CD4-positive, alpha-beta T cell treated with Interleukin-6 at 100 ng/mL for 8 hours (primary cell): ENCODE measurements at regions not wholly inside any gene's neighbourhood (a gene's known extent, or its start where the extent isn't known, plus 50 kb on each side); places are given as distances from the start of the nearest gene placed in this dataset.
"Not testable (repeated sequence)": the region's sequence is repeated elsewhere in the genome, so short reads cannot be mapped to it uniquely, and the experiment has no call there.

Experiments used
- DNase-seq: peaks from one replicate; pipeline ENCODE4 v3.0.0-alpha.2; 2020; ENCODE audit warnings: mixed read lengths, low spot score

DNA sequence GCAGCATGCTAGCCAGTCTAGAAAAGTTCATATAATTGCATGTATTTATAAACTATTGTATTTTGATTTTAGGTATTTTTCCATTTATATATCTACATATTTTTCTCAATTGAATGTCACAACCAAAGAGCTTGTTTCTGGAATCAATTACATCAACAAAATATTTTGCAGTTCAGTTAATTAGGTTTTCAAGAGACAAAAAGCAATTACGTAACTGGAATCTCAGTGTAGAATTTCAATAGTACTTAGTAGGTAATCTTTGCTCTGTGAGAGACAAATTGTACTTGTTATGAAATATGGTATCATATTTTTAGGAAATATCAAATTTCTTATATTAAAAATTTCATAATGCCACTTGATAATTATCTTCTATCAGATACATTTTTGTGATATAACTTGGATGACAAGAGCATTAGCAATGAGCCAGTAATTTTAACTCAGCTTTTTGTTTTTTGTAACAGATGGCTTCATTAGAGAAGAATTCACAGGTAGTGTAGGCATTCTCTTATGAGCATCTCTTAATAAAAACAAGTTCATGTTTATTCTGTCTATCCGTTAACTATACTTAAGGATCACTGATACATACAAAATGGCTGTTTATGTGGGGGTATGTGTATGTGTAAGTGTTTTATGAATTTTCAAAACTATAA is 774.7 kb downstream of the C12orf50 start:
- no peak for DNase-seq

DNA sequence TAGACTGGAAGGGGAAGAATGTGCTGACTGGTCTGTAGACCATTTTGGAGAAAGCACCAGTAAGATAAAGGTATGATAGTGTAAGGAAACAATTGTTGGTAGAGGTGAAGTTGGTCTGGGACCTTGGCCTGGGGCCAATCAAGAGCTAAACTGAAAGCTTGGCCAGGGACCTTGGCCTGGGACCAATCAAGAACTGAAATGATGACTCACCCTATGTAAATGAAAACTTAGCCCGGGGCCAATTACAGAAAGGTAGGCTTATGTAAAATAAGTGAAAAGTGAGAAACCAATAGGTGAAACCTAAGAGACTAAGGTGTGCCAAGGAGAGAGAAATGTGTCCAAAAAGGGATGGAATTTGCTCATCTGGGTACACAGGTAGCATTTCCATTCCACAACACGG is 776.0 kb downstream of the C12orf50 start:
- no peak for DNase-seq

DNA sequence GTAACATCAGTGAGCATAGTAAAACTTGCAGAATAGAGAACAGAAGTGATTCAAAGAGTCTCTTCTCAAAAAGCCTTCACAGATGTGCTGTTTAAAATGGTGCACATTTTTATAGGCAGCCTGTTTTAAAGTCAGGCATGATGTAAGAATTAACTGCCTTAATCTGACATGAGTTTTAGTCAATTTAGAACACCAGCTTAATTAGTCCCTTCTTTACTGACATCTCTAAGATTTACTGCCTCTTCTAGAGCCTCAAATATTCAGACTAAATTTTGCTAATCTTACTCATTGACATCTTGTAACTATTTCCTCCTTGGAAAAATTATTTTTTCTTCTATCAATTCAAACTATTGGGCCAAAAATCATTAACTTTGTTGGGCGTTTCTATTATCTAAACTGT is 782.5 kb downstream of the C12orf50 start:
- DNase-seq, result no peak

DNA sequence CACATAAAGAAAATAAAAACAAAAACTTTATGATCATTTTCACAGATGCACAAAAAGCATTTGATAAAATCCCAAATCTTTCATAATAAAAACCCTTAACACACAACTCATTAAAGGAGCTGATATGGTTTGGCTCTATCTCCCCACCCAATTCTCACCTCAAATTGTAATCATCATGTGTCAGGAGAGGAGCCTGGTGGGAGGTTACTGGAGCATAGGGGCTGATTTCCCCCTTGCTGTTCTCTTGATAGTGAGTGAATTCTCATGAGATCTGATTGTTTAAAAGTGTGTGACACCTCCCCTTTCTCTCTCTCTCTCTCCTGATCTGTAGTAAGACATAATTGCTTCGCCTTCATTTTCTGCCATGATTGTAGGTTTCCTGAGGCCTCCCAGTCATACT is 790.7 kb downstream of the C12orf50 start:
- no peak for DNase-seq

DNA sequence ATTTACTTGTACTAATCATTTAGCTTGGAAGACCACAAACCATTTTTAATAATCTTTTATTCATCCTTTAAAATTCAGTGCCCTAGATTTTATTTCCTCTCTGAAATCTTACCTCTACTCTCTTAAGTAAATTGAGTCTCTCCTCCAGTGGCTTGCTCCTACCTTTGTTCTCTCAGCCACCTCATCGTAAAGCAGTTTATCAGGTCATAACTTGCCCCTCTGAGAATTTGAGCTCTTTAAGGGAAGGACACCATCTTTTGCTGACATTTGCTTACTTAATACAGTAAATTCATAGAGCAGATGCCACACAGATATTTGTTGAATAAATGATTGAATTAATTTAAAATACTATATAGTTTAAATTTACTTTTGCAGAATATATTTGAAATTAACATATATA is 794.3 kb downstream of the C12orf50 start:
- DNase-seq, result no peak

DNA sequence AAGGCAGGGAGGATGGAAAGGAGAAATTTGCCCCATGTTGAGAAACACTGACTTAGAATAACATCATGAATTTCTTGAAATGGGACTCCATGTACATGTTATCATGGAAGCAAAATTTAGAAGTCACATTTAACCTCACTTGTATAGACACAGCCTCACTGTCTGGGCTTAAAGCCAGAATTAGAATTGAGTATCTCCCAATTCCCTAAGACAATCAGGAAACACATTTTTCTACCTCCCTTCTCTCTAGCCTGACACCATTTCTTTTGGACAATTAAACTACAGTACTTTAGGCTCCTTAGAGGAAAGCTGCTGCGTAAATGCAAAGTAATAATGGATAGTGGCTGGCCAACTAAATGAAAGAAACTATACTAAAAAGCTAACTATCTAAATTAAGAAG is 795.5 kb downstream of the C12orf50 start:
- no peak for DNase-seq

DNA sequence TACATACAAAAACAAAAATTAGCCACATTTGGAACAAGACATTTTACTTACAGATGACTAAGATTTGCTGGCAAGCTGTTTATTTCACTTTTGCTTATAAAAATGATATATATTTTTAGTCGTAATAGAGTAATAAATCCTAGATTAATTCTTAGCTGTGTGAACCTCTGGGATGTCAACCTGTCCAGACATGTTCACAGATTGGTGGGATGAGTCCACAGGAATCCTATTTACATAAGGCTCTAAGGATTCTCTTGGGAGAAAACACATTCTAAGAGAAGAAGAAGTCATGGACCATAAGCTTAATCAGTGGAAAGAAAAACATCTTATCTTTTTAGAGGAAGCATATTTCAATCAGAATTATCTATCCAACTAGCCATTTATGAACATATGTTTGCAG is 797.4 kb downstream of the C12orf50 start:
- no peak for DNase-seq

DNA sequence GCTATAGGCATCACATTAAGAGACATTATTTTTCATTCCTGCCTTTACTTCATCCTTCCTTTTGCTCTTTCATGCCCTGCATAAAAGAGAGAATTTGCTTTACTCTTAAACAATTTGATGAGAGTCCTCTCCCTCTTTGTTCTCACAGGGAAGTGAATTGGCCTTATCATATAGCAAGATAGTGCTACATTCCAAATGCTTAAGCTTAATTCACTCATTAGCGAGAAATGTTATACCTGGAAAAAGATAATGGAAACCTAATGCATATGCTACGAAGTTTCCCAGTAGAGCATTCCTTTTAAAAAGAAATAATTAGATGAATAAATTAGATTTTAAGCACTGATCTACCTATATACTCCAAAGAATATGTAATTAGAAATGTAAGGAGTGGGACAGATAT is 798.8 kb downstream of the C12orf50 start:
- no peak for DNase-seq

DNA sequence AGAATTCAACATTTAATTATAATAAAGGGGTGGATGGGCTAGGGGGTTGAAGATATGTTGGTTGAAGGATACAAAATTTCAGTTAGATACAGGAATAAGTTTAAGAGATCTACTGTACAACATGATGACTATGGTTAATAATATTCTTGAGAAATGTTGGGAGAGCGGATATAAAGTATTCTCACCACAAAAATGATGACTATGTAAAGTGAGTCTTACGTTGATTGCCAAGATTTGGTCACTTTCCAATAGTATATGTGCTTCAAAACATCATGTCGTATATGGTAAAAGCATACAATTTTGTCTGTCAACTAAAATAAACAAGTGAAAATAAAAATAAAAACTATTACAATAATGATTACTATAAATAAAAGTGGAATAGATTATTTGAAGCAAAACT is 802.0 kb downstream of the C12orf50 start:
- no peak for DNase-seq

DNA sequence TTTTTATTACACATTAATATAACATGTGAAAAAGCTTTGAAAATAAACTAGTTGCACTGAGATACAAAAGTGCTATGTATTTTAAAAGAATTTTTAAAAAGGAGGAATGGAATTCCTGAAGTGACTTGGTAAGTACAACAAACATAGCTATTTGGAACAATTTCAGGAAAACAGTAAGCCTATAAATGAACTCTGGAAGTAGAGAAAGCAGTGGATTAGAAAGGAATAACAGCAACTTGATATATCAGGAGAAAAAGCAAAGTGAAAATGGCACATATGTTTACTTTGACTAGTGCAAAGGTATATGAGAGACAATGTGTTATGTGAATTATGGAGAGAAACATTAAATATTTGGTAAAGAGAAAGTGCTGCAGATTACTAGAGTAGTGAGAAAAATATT is 811.7 kb downstream of the C12orf50 start:
- DNase-seq, result no peak

DNA sequence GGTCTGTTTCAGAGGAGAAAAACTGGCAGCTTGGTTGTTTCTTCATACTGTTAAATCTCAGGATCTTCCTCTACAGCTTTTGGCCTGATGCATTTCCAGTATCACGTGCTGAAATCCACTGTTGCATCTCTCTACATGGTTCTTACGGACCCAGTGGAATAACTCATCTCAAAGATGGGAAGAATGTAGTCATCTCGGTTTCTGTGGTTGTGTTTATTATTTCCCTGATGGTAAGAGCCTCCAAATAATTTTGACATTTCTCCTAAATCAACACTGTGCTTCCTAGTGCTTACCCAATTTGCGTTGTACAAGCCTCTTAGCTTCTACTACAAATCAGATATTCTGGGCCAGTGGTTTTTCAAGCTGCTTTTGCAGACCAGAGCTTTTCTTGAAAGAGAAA is 812.8 kb downstream of the C12orf50 start:
- no peak for DNase-seq

DNA sequence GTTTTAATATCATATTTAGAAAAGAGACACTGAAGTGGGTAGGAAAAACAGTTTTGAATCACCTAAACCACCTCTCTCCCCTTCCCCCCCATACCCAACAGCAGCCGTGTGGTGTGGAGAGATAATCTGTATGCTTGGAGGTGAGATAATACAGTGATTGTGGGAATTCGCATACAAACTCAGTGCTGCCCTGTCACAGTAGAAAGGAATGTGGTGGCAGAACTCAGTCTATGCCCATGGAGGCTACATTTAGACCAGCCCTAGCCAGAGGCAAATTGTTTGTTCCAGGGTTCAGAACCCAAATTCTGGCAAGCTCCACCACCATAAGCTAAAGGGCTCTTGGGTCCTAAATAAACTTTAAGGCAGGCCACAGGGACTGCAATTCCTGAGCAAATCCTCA is 827.0 kb downstream of the C12orf50 start:
- no peak for DNase-seq

DNA sequence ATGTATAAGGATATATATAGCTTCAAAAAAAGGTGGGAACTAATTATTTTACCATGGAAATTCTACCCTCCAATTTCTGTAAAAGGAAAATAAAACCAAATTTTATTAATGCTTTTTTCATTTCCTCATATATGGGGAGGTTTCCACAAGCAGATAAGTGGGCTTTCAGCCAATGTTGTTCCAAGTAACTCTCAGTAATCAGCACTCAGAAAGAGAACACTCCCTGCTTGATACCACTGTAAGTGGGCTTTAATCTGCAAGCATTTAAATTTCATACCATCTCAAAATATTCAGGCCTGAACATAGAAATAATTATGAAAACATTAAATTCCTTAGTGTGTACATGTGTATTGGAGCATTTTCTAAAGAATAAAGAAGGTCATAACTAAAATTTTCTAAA is 827.6 kb downstream of the C12orf50 start:
- DNase-seq, result no peak

DNA sequence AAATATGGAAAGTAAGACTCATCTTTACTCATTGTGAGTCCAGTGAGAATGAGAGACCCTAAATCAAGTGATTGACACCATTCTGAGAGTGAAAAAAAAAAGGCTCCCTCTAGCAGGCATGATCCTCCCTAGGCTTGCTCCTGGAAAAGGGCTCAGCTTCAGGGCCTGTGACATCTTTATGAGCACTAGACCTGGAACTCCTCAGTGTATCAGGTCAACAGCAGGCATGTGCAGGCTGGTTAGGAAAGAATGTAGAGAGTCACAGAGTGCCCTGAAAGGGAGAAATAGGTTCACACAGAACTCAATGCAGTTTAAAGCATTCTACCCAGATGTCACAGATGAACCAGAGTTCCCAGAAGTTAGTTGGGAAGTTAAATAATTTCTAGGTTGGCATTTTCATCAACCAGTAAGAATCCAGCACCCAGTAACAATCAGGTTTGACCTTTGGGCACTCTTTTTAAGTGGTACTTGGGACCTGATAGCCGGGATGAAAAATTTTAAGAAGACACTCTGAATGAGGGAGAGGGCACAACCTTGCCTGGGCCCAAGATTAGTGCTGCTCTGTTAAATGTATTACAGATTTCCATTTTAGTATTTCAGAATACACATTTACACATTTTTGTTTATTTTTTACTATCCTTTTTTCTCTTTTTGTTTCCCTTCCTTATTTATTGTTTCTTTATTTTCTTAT is 828.8 kb downstream of the C12orf50 start:
- DNase-seq, result no peak

DNA sequence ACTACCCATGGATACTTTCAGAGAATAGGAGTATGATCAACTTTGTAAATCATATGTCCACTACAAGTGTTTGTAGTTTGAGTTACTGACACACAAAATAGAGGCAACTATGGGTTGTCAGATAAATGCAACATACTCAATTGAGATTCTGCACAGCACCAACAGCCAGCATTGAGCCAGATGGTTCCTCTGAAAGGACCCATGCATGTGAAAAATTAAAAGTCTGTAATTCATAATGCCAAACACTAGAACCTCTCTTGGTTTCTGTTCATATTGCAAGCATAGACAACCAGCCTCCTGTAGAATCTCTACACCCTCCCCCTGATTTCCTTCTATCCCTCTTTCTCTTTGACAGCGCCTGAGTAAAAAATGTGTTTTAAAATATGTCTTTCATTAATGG is 831.0 kb downstream of the C12orf50 start:
- DNase-seq, result no peak

DNA sequence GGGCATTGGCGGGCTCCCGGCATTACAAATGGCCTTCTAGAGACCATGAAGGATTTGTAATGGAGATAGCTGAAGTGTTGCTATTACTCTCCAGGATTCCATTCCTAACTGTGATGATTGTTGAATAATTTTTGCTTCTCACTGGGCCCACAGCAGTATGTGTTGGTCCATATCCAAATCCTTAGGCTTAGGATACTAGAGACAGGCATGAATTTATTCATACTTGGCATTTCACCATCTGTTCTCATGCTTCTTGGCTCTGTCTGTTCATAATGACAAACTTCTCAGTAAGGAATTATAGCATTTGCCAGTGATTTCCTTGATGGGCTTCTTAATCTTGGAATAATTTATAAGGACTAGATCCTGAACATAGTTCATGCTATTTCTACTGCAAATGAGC is 832.9 kb downstream of the C12orf50 start:
- DNase-seq, result no peak

DNA sequence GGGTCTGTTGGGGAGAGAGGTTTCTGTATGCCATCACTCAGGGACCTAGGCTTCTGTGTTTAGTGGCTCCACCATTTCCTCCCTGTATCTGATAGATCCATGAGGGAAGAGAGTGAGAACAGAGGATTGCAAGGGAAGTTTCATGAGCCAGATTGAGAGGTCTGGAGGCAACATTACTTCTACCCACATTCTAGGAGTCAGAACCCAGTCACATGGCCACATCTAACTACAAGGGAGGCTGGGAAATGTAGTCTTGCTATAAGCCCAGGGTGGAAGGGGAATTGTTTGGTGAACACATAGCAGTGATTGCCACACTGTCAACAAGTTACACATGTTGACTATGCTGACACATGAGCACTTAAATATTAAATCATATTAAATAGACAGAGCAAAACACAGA is 834.8 kb downstream of the C12orf50 start:
- not testable (repeated sequence) for DNase-seq

DNA sequence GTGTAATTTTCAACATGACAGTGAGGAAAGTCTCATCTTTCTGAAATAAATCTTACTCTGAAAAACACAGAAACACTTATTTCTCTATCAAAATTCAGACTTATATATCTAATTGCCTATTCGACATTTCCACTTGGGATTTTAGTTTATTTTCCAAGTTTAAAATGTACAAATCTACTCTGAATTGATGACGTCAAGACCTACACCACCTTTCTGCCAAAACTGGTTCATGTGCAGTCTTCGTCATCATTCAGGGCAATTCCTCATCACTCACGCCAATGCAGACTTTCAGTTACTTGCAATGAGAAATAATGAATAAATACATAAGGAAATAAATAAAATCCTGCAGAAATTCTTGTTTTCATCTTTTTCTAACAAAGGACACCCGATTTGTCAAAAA is 843.8 kb downstream of the C12orf50 start:
- DNase-seq, result no peak

DNA sequence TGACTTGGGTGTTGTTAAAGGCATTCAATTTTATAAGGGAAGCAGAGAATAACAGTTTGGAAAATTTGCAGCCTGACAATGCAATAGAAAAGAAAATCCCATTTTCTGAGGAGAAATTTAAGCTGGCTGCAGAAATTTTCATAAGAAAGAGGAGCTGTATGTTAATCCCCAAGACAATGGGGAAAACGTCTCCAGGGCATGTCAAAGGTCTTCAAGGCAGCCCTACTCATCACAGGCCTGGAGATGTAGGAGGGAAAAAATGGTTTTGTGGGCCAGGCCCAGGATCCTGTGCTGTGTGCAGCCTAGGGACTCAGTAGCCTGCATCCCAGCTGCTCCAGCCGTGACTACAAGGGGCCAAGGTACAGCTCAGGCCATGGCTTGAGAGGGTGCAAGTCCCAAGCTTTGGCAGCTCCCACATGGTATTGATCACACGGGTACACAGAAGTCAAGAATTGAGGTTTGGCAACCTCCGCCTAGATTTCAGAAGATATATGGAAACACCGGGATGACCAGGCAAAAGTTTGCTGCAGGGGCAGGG is 846.4 kb downstream of the C12orf50 start:
- no peak for DNase-seq

DNA sequence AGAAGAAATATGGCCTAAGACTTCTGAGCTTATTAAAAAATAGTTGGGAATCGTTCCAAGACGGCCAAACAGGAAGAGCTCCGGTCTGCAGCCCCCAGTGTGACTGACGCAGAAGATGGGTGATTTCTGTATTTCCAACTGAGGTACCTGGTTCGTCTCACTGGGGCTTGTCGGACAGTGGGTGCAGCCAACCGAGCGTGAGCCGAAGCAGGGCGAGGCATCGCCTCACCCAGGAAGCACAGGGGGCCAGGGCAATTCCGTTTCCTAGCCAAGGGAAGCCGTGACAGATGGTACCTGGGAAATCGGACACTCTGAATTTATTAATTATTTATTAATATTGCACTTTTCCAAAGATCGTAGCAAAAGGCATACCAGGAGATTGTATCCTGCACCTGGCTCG is 857.8 kb downstream of the C12orf50 start:
- DNase-seq, result no peak

DNA sequence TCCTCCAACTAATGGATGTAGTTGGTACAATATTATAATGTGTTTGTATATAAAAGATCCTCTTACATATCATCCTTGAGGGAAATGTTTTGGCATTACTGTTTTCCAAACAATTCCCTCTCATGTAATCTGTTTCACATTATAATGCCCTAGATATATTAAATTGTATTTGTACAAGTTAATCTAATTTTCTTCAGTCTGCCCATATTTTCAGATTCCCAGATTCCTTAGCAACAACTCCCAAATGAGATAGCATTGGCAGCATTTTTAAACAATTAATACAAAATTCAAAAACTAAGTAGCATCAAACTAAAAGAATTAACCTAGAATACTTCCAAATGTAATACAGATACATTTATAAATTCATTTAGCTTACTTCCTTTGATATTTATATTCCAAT is 860.2 kb downstream of the C12orf50 start:
- DNase-seq, result no peak

DNA sequence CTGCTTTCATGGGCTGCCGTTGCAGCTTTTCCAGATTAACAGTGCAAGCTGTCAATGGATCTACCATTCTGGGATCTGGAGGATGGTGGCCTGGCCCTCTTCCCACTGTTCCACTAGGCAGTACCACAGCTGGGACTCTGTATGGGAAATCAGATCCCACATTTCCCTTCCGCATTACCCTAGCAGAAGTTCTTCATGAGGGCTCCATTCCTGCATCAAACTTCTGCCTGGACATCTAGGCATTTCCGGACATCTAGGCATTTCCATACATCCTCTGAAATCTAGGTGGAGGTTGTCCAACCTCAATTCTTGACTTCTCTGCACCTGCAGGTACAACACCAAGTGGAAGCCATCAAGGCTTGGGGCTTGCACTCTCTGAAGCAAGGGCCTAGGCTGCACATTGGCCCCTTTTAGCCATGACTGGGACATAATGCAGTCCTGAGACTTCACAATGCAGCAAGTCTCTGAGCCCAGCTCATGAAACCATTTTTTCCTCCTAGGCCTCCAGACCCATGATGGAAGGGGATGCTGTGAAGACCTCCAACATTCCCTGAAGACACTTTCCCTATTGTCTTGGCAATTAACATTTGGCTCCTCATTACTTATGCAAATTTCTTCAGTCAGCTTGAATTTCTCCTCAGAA is 863.3 kb downstream of the C12orf50 start:
- DNase-seq, result no peak

DNA sequence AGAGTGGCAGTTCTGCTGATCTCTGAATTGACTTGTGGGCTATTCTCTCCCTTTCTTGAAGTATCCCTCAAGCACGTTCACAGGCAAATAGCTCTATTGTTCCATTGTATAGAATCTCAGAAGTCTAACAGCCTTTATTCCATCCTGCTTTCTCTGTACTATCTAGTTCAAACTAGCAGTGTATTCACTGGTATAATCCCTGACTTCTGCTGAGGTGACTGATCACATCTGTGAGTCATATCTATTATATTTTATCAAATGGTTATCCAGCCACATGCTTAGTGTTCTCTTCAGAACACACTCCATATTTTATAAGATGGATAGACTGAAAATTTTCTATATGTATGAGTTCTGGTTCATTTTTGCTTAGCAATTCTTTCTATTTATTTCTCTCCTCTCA is 866.1 kb downstream of the C12orf50 start:
- DNase-seq, result no peak
